ENCODE measurements at regions not wholly inside any gene's neighbourhood (a gene's known extent, or its start where the extent isn't known, plus 50 kb on each side); places are given as distances from the start of the nearest gene placed in this dataset.

DNA sequence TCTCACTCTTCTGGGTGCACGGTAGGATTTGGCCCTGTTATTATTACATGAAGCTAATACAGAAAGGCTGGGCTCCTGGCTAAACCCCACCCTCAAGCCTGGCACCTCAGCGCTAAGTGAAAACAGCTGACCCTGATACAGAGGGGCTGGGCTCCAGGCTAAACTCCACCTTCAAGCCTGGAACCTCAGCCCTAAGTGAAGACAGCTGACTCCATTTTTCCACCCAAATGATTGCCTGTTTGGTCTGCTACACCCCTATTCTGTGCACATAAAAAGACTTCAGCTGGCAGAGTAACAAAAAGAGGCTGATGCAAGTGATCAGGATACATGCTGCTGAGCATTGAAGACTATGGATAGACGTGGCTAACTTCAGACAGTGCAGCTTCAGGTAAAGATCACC, 148.4 kb upstream of the CLINT1 start:
- TF ChIP-seq POLR2AphosphoS5 (IDR thresholded peaks at IDR 0.05; ENCODE audit: low read depth), result no peak
- TF ChIP-seq, protein P1, sequence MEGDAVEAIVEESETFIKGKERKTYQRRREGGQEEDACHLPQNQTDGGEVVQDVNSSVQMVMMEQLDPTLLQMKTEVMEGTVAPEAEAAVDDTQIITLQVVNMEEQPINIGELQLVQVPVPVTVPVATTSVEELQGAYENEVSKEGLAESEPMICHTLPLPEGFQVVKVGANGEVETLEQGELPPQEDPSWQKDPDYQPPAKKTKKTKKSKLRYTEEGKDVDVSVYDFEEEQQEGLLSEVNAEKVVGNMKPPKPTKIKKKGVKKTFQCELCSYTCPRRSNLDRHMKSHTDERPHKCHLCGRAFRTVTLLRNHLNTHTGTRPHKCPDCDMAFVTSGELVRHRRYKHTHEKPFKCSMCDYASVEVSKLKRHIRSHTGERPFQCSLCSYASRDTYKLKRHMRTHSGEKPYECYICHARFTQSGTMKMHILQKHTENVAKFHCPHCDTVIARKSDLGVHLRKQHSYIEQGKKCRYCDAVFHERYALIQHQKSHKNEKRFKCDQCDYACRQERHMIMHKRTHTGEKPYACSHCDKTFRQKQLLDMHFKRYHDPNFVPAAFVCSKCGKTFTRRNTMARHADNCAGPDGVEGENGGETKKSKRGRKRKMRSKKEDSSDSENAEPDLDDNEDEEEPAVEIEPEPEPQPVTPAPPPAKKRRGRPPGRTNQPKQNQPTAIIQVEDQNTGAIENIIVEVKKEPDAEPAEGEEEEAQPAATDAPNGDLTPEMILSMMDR (IDR thresholded peaks at IDR 0.05; ENCODE audit: insufficient read depth, low read length), result no peak
- TF ChIP-seq, protein P2, sequence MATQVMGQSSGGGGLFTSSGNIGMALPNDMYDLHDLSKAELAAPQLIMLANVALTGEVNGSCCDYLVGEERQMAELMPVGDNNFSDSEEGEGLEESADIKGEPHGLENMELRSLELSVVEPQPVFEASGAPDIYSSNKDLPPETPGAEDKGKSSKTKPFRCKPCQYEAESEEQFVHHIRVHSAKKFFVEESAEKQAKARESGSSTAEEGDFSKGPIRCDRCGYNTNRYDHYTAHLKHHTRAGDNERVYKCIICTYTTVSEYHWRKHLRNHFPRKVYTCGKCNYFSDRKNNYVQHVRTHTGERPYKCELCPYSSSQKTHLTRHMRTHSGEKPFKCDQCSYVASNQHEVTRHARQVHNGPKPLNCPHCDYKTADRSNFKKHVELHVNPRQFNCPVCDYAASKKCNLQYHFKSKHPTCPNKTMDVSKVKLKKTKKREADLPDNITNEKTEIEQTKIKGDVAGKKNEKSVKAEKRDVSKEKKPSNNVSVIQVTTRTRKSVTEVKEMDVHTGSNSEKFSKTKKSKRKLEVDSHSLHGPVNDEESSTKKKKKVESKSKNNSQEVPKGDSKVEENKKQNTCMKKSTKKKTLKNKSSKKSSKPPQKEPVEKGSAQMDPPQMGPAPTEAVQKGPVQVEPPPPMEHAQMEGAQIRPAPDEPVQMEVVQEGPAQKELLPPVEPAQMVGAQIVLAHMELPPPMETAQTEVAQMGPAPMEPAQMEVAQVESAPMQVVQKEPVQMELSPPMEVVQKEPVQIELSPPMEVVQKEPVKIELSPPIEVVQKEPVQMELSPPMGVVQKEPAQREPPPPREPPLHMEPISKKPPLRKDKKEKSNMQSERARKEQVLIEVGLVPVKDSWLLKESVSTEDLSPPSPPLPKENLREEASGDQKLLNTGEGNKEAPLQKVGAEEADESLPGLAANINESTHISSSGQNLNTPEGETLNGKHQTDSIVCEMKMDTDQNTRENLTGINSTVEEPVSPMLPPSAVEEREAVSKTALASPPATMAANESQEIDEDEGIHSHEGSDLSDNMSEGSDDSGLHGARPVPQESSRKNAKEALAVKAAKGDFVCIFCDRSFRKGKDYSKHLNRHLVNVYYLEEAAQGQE (IDR thresholded peaks at IDR 0.05; ENCODE audit: insufficient replicate concordance, low read depth), result no peak

All from HL-60 (cell line).